Endothelial cell of umbilical vein (primary cell): ENCODE measurements at regions not wholly inside any gene's neighbourhood (a gene's known extent, or its start where the extent isn't known, plus 50 kb on each side); places are given as distances from the start of the nearest gene placed in this dataset.

Experiments used
- BruUV-seq: library from RNA; stranded (reverse); fragments of 400-500 nt; replicated peaks from 2 replicates; lab custom pipeline; 2021; lab: Mats Ljungman, UMichigan
- CTCF ChIA-PET: fragments of 300-600, 350-600 bp; sonication (Branson Sonifier 250); formaldehyde crosslinking; loops from one replicate; lab custom pipeline; 2021; ENCODE audit warnings: antibody characterized with exemption, inconsistent platforms; lab: Charles Lee
- POLR2A ChIA-PET: fragments of 300-600, 350-600 bp; sonication (Branson Sonifier 250); formaldehyde crosslinking; loops from one replicate; lab custom pipeline; 2021; ENCODE audit warnings: antibody characterized with exemption, inconsistent platforms; lab: Charles Lee
- DNase-seq: peaks from one replicate; pipeline ENCODE4 v3.0.0-alpha.2; 2011; ENCODE audit warnings: low read depth, low spot score
- FAIRE-seq: peaks from 2 replicates; lab custom pipeline; 2011; peaks lifted over from hg19 to GRCh38; lab: Jason Lieb, UNC
- H2AFZ ChIP-seq: 2 replicates; pipeline ENCODE4 v1.6.0; 2012; ENCODE audit warnings: low read depth, low read length, control low read depth, inconsistent platforms
- H3K27ac ChIP-seq: 2 replicates; pipeline ENCODE4 v1.5.1; 2011; ENCODE audit warnings: low read depth, mild to moderate bottlenecking, control low read depth, low read length, moderate library complexity; ENCODE audit not compliant: insufficient read depth
- H3K27me3 ChIP-seq, 2 experiments: 2 replicates each; pipeline versions ENCODE4 v1.6.0 to v1.6.1; 2011; ENCODE audit warnings: low read length in 2 of 2, mixed read lengths in 1 of 2; ENCODE audit not compliant: control insufficient read depth in 2 of 2, insufficient read depth in 2 of 2
- H3K36me3 ChIP-seq, 2 experiments: 2 replicates in 1 of 2; 3 replicates in 1 of 2; pipeline ENCODE4 v1.5.1; 2011; ENCODE audit warnings: low read length in 2 of 2, mild to moderate bottlenecking in 1 of 2, moderate library complexity in 1 of 2; ENCODE audit not compliant: control insufficient read depth in 2 of 2, insufficient read depth in 2 of 2; ENCODE audit errors: extremely low read depth in 1 of 2
- H3K4me1 ChIP-seq: 3 replicates; pipeline ENCODE4 v1.5.1; 2011; ENCODE audit warnings: mild to moderate bottlenecking, low read length; ENCODE audit not compliant: control insufficient read depth, insufficient read depth; ENCODE audit errors: extremely low read depth
- H3K4me2 ChIP-seq: 2 replicates; pipeline ENCODE4 v1.6.1; 2011; ENCODE audit warnings: low read length, control low read depth, mixed read lengths; ENCODE audit not compliant: insufficient read depth
- H3K4me3 ChIP-seq, 3 experiments: fragments of 200-600 bp in 1 of 3; sonication (generic), shearing (Covaris generic) in 1 of 3; replicated peaks in 1 of 3; 2 replicates each; pipeline ENCODE4 v1.5.1; 2011 to 2016; ENCODE audit warnings: control low read depth in 3 of 3, low read length in 3 of 3, mild to moderate bottlenecking in 2 of 3, inconsistent platforms in 1 of 3, low read depth in 1 of 3, moderate library complexity in 1 of 3; ENCODE audit not compliant: insufficient read depth in 1 of 3
- H3K79me2 ChIP-seq: 2 replicates; pipeline ENCODE4 v1.6.0; 2012; ENCODE audit warnings: low read length, inconsistent platforms; ENCODE audit not compliant: control insufficient read depth, insufficient read depth
- H3K9ac ChIP-seq: replicated peaks from 2 replicates; pipeline ENCODE3; 2011; ENCODE audit warnings: low read length, control low read depth; ENCODE audit not compliant: insufficient read depth; ENCODE audit errors: extremely low read depth
- H3K9me1 ChIP-seq: replicated peaks from 3 replicates; pipeline ENCODE4 v1.6.0; 2011; ENCODE audit warnings: mild to moderate bottlenecking, low read length; ENCODE audit not compliant: control insufficient read depth, insufficient read depth; ENCODE audit errors: extremely low read depth
- H3K9me3 ChIP-seq: replicated peaks from 2 replicates; pipeline ENCODE4 v1.5.1; 2012; ENCODE audit warnings: low read length, inconsistent platforms; ENCODE audit not compliant: control insufficient read depth, insufficient read depth
- H4K20me1 ChIP-seq: replicated peaks from 2 replicates; pipeline ENCODE3; 2011; ENCODE audit warnings: mild to moderate bottlenecking, low read length; ENCODE audit not compliant: control insufficient read depth, insufficient read depth; ENCODE audit errors: extremely low read depth
- EZH2 ChIP-seq: IDR thresholded peaks from 2 replicates; pipeline ENCODE4 v1.6.1; 2012; ENCODE audit warnings: borderline replicate concordance, low read depth, mild to moderate bottlenecking, moderate library complexity, low read length, inconsistent platforms; ENCODE audit not compliant: severe bottlenecking
- FOS ChIP-seq: IDR thresholded peaks from 2 replicates; pipeline ENCODE4 v1.6.1; 2011; ENCODE audit warnings: mild to moderate bottlenecking, low read length, moderate library complexity, borderline replicate concordance; ENCODE audit not compliant: insufficient read depth
- GATA2 ChIP-seq: IDR thresholded peaks from 2 replicates; pipeline ENCODE4 v1.7.0; 2011; ENCODE audit warnings: low read depth, mild to moderate bottlenecking, moderate library complexity, mixed read lengths, low read length; ENCODE audit not compliant: insufficient read length, insufficient read depth
- JUN ChIP-seq: IDR thresholded peaks from 2 replicates; pipeline ENCODE4 v1.6.1; 2011; ENCODE audit warnings: borderline replicate concordance, low read depth; ENCODE audit not compliant: insufficient read length, insufficient read depth
- MYC ChIP-seq: IDR thresholded peaks from one replicate; pipeline ENCODE4 v1.6.1; 2011; ENCODE audit warnings: mild to moderate bottlenecking, low read depth, low read length
- POLR2A ChIP-seq: IDR thresholded peaks from 2 replicates; pipeline ENCODE4 v1.6.1; 2012; ENCODE audit warnings: low read depth, mild to moderate bottlenecking, control low read depth, low read length
- POLR2AphosphoS5 ChIP-seq: IDR thresholded peaks from 2 replicates; pipeline ENCODE4 v1.6.1; 2012; ENCODE audit warnings: low read depth, mild to moderate bottlenecking, control low read depth, low read length, moderate library complexity; ENCODE audit not compliant: insufficient read depth
- dilution Hi-C: fragments of 300-500 bp; cut with MboI; formaldehyde crosslinking; loops from one replicate; pipeline ENCODE4 v1.15.0; 2019; ENCODE audit warnings: low sequenced_read_pairs; ENCODE audit not compliant: extremely low pct_ligation_motif_present
- intact Hi-C: fragments of 100-400 bp; cut with micrococcal nuclease; formaldehyde crosslinking; loops from one replicate; pipeline ENCODE4 v1.10.0; 2022
- TF ChIP-seq, protein P1 (sequence below): IDR thresholded peaks from 2 replicates; pipeline ENCODE4 v1.6.1; 2011; ENCODE audit not compliant: insufficient read depth, insufficient read length
- TF ChIP-seq, protein P2 (sequence below), 2 donors: IDR thresholded peaks; 1 replicate in 1 of 2; 2 replicates in 1 of 2; pipeline ENCODE4 v1.5.1; 2011; ENCODE audit warnings: low read length in 2 of 2, mild to moderate bottlenecking in 2 of 2, moderate library complexity in 2 of 2, control low read depth in 1 of 2, inconsistent platforms in 1 of 2, low read depth in 1 of 2; ENCODE audit not compliant: insufficient read depth in 1 of 2; ENCODE audit errors: extremely low read depth in 1 of 2

DNA sequence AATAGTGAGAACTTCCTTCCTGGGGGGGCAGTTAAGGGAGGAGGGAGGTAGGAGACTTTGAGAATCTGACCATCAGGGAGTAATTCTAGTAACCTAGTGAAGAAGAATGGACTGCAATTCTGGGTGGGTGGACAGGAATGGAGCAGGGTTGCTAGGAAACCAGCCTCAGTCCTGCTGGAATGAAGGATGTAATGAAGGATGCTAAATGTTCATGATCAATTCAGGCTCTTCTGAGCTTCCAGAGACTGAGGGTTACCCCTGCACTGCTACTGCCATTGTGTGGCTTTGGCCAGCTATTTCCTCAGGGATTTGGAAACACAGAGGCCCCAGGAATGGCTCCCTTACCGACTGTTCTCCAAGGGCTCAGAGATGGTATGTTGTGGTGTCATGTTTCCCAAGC, 116.4 kb downstream of the UTP18 start:
- no peaks in the 10 kb centered on the region for H4K20me1 ChIP-seq
- CTCF ChIA-PET = no interaction called here
- H3K27ac ChIP-seq = no peak overlapping the region
- no peaks in the 10 kb centered on the region for H3K27me3 ChIP-seq
- H3K9ac ChIP-seq = no peak overlapping the region
- no peaks in the 10 kb centered on the region for H3K36me3 ChIP-seq
- POLR2A ChIA-PET = no interaction called here
- no peak overlapping the region for H3K4me2 ChIP-seq
- TF ChIP-seq JUN (no peak), EZH2 (no peak), GATA2 (no peak), MYC (no peak), POLR2AphosphoS5 (no peak), POLR2A (no peak), FOS (no peak)
- TF ChIP-seq, protein P1, sequence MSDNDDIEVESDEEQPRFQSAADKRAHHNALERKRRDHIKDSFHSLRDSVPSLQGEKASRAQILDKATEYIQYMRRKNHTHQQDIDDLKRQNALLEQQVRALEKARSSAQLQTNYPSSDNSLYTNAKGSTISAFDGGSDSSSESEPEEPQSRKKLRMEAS = no peak
- TF ChIP-seq, protein P2, sequence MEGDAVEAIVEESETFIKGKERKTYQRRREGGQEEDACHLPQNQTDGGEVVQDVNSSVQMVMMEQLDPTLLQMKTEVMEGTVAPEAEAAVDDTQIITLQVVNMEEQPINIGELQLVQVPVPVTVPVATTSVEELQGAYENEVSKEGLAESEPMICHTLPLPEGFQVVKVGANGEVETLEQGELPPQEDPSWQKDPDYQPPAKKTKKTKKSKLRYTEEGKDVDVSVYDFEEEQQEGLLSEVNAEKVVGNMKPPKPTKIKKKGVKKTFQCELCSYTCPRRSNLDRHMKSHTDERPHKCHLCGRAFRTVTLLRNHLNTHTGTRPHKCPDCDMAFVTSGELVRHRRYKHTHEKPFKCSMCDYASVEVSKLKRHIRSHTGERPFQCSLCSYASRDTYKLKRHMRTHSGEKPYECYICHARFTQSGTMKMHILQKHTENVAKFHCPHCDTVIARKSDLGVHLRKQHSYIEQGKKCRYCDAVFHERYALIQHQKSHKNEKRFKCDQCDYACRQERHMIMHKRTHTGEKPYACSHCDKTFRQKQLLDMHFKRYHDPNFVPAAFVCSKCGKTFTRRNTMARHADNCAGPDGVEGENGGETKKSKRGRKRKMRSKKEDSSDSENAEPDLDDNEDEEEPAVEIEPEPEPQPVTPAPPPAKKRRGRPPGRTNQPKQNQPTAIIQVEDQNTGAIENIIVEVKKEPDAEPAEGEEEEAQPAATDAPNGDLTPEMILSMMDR (IDR thresholded peaks at IDR 0.05; ENCODE audit: extremely low read depth in 1 of 2, insufficient read depth in 1 of 2, low read depth in 1 of 2, low read length in 2 of 2) = no peak
- H3K4me1 ChIP-seq = no peaks in the 10 kb centered on the region
- intact Hi-C loops = no loop called here
- dilution Hi-C loops = no loop called here
- H3K9me3 ChIP-seq = no peaks in the 10 kb centered on the region
- H3K79me2 ChIP-seq = no peaks in the 10 kb centered on the region
- DNase-seq (no peak), FAIRE-seq (no peak)
- no peak overlapping the region for H2AFZ ChIP-seq
- BruUV-seq = no TSS peak
- no peak overlapping the region for H3K4me3 ChIP-seq
- no peaks in the 10 kb centered on the region for H3K9me1 ChIP-seq
